Right atrium auricular region (tissue), 2 donors: ENCODE measurements at regions not wholly inside any gene's neighbourhood (a gene's known extent, or its start where the extent isn't known, plus 50 kb on each side); places are given as distances from the start of the nearest gene placed in this dataset.

Source experiments
- DNase-seq: peaks from one replicate; pipeline ENCODE4 v3.0.0-alpha.2; 2019; ENCODE audit warnings: low spot score
- H3K27ac ChIP-seq, 2 donors: fragments of 200-600 bp; sonication (generic); 1 replicate in 1 of 2; 2 replicates in 1 of 2; pipeline ENCODE4 v1.5.1; 2016 to 2019
- H3K27me3 ChIP-seq, 2 donors: fragments of 200-600 bp; sonication (generic); one replicate each; pipeline versions ENCODE4 v1.5.1 to v1.6.0; 2017 to 2019
- H3K36me3 ChIP-seq: fragments of 200-600 bp; sonication (generic); one replicate; pipeline ENCODE4 v1.5.1; 2016
- H3K4me1 ChIP-seq, 2 donors: fragments of 200-600 bp; sonication (generic); one replicate each; pipeline versions ENCODE4 v1.5.1 to v1.6.0; 2017 to 2019
- H3K4me3 ChIP-seq, 2 donors: fragments of 200-600 bp; sonication (generic); 1 replicate in 1 of 2; 2 replicates in 1 of 2; pipeline ENCODE4 v1.5.1; 2017 to 2019; ENCODE audit warnings: mild to moderate bottlenecking in 1 of 2, moderate library complexity in 1 of 2
- H3K9me3 ChIP-seq, 2 donors: fragments of 200-600 bp; sonication (generic); one replicate each; pipeline ENCODE4 v1.5.1; 2019
- CTCF ChIP-seq, 2 donors: fragments of 200-600 bp; sonication (generic); IDR thresholded peaks; one replicate each; pipeline ENCODE4 v1.5.1; 2019; ENCODE audit warnings: antibody characterized with exemption in 2 of 2

DNA sequence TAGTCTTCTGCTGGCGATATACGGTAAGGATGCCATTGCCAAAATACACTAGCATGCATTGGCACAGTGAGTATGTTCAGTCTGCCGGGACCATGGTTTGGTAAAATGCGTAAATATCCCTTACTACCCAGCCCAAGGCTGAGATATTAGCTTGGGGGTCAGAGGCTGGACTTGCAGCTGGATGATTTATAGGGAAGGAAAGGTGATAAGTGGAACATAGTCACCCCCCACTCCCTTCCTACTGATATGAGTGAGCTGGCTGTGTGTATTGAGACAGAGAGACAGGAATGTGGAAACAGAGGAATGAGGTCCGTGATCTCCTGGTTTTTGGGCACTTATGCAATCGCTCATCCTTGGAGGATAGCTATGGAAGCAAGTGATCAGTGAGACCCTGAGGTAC lies 642.8 kb downstream of the KCNT2 start:
- Histone ChIP-seq H3K36me3 (no peaks in the 10 kb centered on the region), H3K27ac (no peak overlapping the region), H3K27me3 (no peaks in the 10 kb centered on the region), H3K9me3 (no peaks in the 10 kb centered on the region), H3K4me3 (no peak overlapping the region), H3K4me1 (no peaks in the 10 kb centered on the region)
- DNase-seq, result no peak
- no peak for TF ChIP-seq CTCF (IDR thresholded peaks at IDR 0.05)

GRCh38 chr1:195965036-195965435 lies 643.2 kb downstream of the KCNT2 start:
- no peak for DNase-seq

GRCh38 chr1:195964516-195964915 lies 643.7 kb downstream of the KCNT2 start:
- H3K36me3 ChIP-seq, result no peaks in the 10 kb centered on the region
- DNase-seq, result no peak
- no peaks in the 10 kb centered on the region for H3K27me3 ChIP-seq
- H3K27ac ChIP-seq, result no peak overlapping the region
- no peak for TF ChIP-seq CTCF (IDR thresholded peaks at IDR 0.05)
- no peaks in the 10 kb centered on the region for H3K9me3 ChIP-seq
- no peak overlapping the region for H3K4me3 ChIP-seq
- no peaks in the 10 kb centered on the region for H3K4me1 ChIP-seq

More at GRCh38 chr1:195965036-195965435, 643.2 kb downstream of the KCNT2 start:
- Histone ChIP-seq H3K4me3 (no peak overlapping the region), H3K27ac (no peak overlapping the region), H3K9me3 (no peaks in the 10 kb centered on the region), H3K4me1 (no peaks in the 10 kb centered on the region), H3K27me3 (no peaks in the 10 kb centered on the region), H3K36me3 (no peaks in the 10 kb centered on the region)
- no peak for TF ChIP-seq CTCF (IDR thresholded peaks at IDR 0.05)

GRCh38 chr1:195962051-195962450 lies 646.2 kb downstream of the KCNT2 start:
- no peak for TF ChIP-seq CTCF (IDR thresholded peaks at IDR 0.05)
- Histone ChIP-seq H3K36me3 (no peaks in the 10 kb centered on the region), H3K27me3 (no peaks in the 10 kb centered on the region), H3K9me3 (no peaks in the 10 kb centered on the region), H3K4me3 (no peak overlapping the region), H3K4me1 (no peaks in the 10 kb centered on the region), H3K27ac (no peak overlapping the region)
- no peak for DNase-seq

- Histone ChIP-seq H3K4me3 (no peak overlapping the region), H3K4me1 (no peaks in the 10 kb centered on the region), H3K27ac (no peak overlapping the region), H3K36me3 (no peaks in the 10 kb centered on the region), H3K9me3 (no peaks in the 10 kb centered on the region), H3K27me3 (no peaks in the 10 kb centered on the region)
- no peak for DNase-seq
- TF ChIP-seq CTCF (IDR thresholded peaks at IDR 0.05), result no peak
Observed at GRCh38 chr1:195960580-195960979, 647.7 kb downstream of the KCNT2 start.

DNA sequence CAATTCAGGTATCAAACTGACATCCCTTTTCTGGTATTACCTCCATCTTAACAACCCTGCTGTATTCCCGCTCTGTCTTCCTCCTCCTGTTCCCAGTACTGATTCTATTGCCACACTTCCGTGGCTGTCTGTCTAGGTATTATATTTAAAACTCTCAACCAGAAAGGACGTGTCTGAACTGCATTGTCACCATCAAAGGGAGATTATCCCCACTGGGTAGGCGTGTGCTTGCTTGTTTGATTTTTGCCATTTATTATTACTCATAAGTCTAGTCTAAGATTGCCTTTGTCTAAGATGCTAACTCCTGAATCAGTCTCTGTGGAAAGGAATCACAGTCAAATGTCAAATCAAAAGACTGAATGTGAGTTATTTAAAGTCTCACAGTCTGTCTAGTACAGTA lies 650.1 kb downstream of the KCNT2 start:
- Histone ChIP-seq H3K27me3 (no peaks in the 10 kb centered on the region), H3K27ac (no peak overlapping the region), H3K9me3 (no peaks in the 10 kb centered on the region), H3K4me3 (no peak overlapping the region), H3K4me1 (no peaks in the 10 kb centered on the region), H3K36me3 (no peaks in the 10 kb centered on the region)
- DNase-seq, result no peak
- TF ChIP-seq CTCF (IDR thresholded peaks at IDR 0.05), result no peak
